ENCODE measurements at regions not wholly inside any gene's neighbourhood (a gene's known extent, or its start where the extent isn't known, plus 50 kb on each side); places are given as distances from the start of the nearest gene placed in this dataset.

DNA sequence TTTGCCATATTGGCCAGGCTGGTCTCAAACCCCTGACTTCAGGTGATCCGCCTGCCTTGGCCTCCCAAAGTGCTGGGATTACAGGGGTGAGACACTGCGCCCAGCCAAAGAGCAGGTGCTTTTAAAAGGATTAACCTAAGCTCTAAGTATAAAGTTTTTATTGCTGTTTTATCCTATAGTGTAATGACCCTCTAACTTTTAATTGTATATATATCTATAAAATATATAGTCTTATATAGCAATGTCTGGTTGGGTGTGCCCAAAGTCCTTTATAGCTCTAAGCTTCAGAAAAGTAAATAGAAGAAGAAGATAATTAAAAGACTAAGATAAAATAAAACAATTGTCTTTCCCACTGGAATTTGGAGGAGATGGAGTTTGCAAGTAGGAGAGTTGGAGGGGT lies 73.8 kb upstream of the ATP5PO start:
- TF ChIP-seq CTCF (conservative IDR thresholded peaks at IDR 0.05; ENCODE audit: low read length) (no peak), EZH2phosphoT487 (IDR thresholded peaks at IDR 0.05; ENCODE audit: borderline replicate concordance) (no peak)

Data from Loucy (cell line).